IMR-90 (cell line): ENCODE measurements at regions not wholly inside any gene's neighbourhood (a gene's known extent, or its start where the extent isn't known, plus 50 kb on each side); places are given as distances from the start of the nearest gene placed in this dataset.
A peak's percentile ranks its signal among the peaks of the same experiment; 100 is the strongest.

Experiments used
- ATAC-seq: fragments of 200-7000 bp; cut with Tn5 transposase; 2 replicates; pipeline ENCODE4 v1.9.1; 2020; ENCODE audit warnings: low read depth, mild to moderate bottlenecking, moderate library complexity
- BruUV-seq: library from RNA; stranded (reverse); fragments of 400-500 nt; replicated peaks from 2 replicates; lab custom pipeline; 2021; lab: Mats Ljungman, UMichigan
- CTCF ChIA-PET: fragments of 300-600 bp; formaldehyde crosslinking; extraction: SDS; loops from one replicate; lab custom pipeline; 2021; ENCODE audit warnings: antibody characterized with exemption; lab: Yijun Ruan, JAX
- POLR2A ChIA-PET: fragments of 300-600 bp; sonication (Branson Sonifier 250); formaldehyde crosslinking; loops from one replicate; lab custom pipeline; 2022; ENCODE audit warnings: antibody characterized with exemption; ENCODE audit not compliant: unreplicated experiment; lab: Charles Lee
- DNase-seq: peaks from one replicate; pipeline ENCODE4 v3.0.0; 2013
- H2AFZ ChIP-seq: replicated peaks from 2 replicates; pipeline ENCODE3; 2013; ENCODE audit warnings: low read length, mild to moderate bottlenecking; ENCODE audit not compliant: poor library complexity
- H2AK5ac ChIP-seq: 2 replicates; pipeline ENCODE4 v1.6.1; 2013; ENCODE audit warnings: low read depth, low read length, inconsistent platforms
- H2AK9ac ChIP-seq: replicated peaks from 2 replicates; pipeline ENCODE3; 2013; ENCODE audit warnings: mild to moderate bottlenecking, low read depth, low read length, moderate library complexity; ENCODE audit not compliant: poor library complexity
- H2BK120ac ChIP-seq: 2 replicates; pipeline ENCODE4 v1.6.1; 2013; ENCODE audit warnings: low read depth, low read length, inconsistent platforms
- H2BK15ac ChIP-seq: 3 replicates; pipeline ENCODE4 v1.6.1; 2013; ENCODE audit warnings: low read depth, low read length, inconsistent platforms
- H2BK20ac ChIP-seq: 2 replicates; pipeline ENCODE4 v1.6.1; 2013; ENCODE audit warnings: low read depth, mild to moderate bottlenecking, inconsistent platforms, low read length, moderate library complexity
- H2BK5ac ChIP-seq: 2 replicates; pipeline ENCODE4 v1.6.1; 2013; ENCODE audit warnings: mild to moderate bottlenecking, low read depth, low read length, inconsistent platforms; ENCODE audit not compliant: poor library complexity, severe bottlenecking
- H3K14ac ChIP-seq: replicated peaks from 2 replicates; pipeline ENCODE4 v1.6.1; 2013; ENCODE audit warnings: low read depth, low read length, inconsistent platforms
- H3K18ac ChIP-seq: 2 replicates; pipeline ENCODE4 v1.6.1; 2013; ENCODE audit warnings: low read depth, low read length, control low read depth
- H3K23ac ChIP-seq: 2 replicates; pipeline ENCODE4 v1.6.1; 2013; ENCODE audit warnings: low read depth, low read length, inconsistent platforms
- H3K27ac ChIP-seq: 2 replicates; pipeline ENCODE4 v1.5.1; 2013; ENCODE audit warnings: mild to moderate bottlenecking, control low read depth, low read length; ENCODE audit not compliant: insufficient read depth
- H3K27me3 ChIP-seq: 2 replicates; pipeline ENCODE4 v1.6.1; 2013; ENCODE audit warnings: low read length; ENCODE audit not compliant: control insufficient read depth, insufficient read depth
- H3K36me3 ChIP-seq: 2 replicates; pipeline ENCODE4 v1.6.1; 2013; ENCODE audit warnings: low read length, mixed read lengths; ENCODE audit not compliant: control insufficient read depth, insufficient read depth
- H3K4ac ChIP-seq: 2 replicates; pipeline ENCODE4 v1.6.1; 2013; ENCODE audit warnings: low read depth, low read length, inconsistent platforms
- H3K4me1 ChIP-seq: 2 replicates; pipeline ENCODE4 v1.6.1; 2013; ENCODE audit warnings: low read length, mixed read lengths; ENCODE audit not compliant: control insufficient read depth, insufficient read depth
- H3K4me2 ChIP-seq: 2 replicates; pipeline ENCODE4 v1.6.1; 2013; ENCODE audit warnings: low read depth, mild to moderate bottlenecking, control low read depth, low read length, moderate library complexity
- H3K4me3 ChIP-seq: 2 replicates; pipeline ENCODE4 v1.5.1; 2013; ENCODE audit warnings: low read depth, mild to moderate bottlenecking, control low read depth, low read length, moderate library complexity; ENCODE audit not compliant: insufficient read depth
- H3K56ac ChIP-seq: 2 replicates; pipeline ENCODE4 v1.6.1; 2013; ENCODE audit warnings: low read length, inconsistent platforms; ENCODE audit not compliant: insufficient read depth; ENCODE audit errors: extremely low read depth
- H3K79me1 ChIP-seq, 2 experiments: 2 replicates each; pipeline ENCODE4 v1.6.1; 2013; ENCODE audit warnings: low read length in 2 of 2, inconsistent platforms in 1 of 2, low read depth in 1 of 2
- H3K9ac ChIP-seq: 2 replicates; pipeline ENCODE4 v1.6.1; 2013; ENCODE audit warnings: low read depth, low read length, control low read depth
- H3K9me1 ChIP-seq: 2 replicates; pipeline ENCODE4 v1.6.1; 2013; ENCODE audit warnings: low read length, inconsistent platforms; ENCODE audit not compliant: insufficient read depth
- H3K9me3 ChIP-seq: 2 replicates; pipeline ENCODE4 v1.6.1; 2013; ENCODE audit warnings: low read length; ENCODE audit not compliant: control insufficient read depth, insufficient read depth
- H4K20me1 ChIP-seq: 2 replicates; pipeline ENCODE4 v1.6.1; 2013; ENCODE audit warnings: low read length, inconsistent platforms; ENCODE audit not compliant: insufficient read depth
- H4K5ac ChIP-seq: 2 replicates; pipeline ENCODE4 v1.6.1; 2013; ENCODE audit warnings: mild to moderate bottlenecking, low read depth, low read length, control low read depth
- H4K8ac ChIP-seq, 2 experiments: 2 replicates each; pipeline ENCODE4 v1.6.1; 2013; ENCODE audit warnings: low read depth in 2 of 2, low read length in 2 of 2, control low read depth in 1 of 2, inconsistent platforms in 1 of 2
- H4K91ac ChIP-seq: 2 replicates; pipeline ENCODE4 v1.6.1; 2013; ENCODE audit warnings: low read depth, low read length, inconsistent platforms; ENCODE audit not compliant: insufficient read depth
- SMC3 ChIP-seq: fragments of 150-350 bp; IDR thresholded peaks from 2 replicates; pipeline ENCODE4 v1.6.1; 2016; ENCODE audit warnings: low read depth, mild to moderate bottlenecking, antibody characterized with exemption, low read length, moderate library complexity
- WGBS, 2 experiments: methylation state at CpG; one replicate each; pipeline versions ENCODE4 v1.1.5 to v1.1.7; 2013; ENCODE audit warnings: missing lambda C conversion rate in 2 of 2; ENCODE audit not compliant: insufficient read length in 1 of 2; ENCODE audit errors: extremely low coverage in 2 of 2; 5-methylcytosine and 5-hydroxymethylcytosine counted together
- dilution Hi-C: fragments of 300-500 bp; cut with HindIII; formaldehyde crosslinking; loops from one replicate; pipeline ENCODE4 v1.14.3; 2018; ENCODE audit warnings: low sequenced_read_pairs; ENCODE audit not compliant: unreplicated experiment
- in situ Hi-C: fragments of 300-500 bp; cut with MboI; formaldehyde crosslinking; loops from 3 replicates; pipeline ENCODE4 v1.14.3; 2019; ENCODE audit warnings: low sequenced_read_pairs, inconsistent platforms, mixed read lengths
- intact Hi-C: fragments of 100-400 bp; cut with micrococcal nuclease; formaldehyde crosslinking; loops from 2 replicates; pipeline ENCODE4 v1.10.0; 2022

- no peak overlapping the region for H3K4ac ChIP-seq
- no peak for TF ChIP-seq SMC3
- H2BK5ac ChIP-seq = no peak overlapping the region
- H2AK9ac ChIP-seq = no peak overlapping the region
- H3K27me3 ChIP-seq = no peaks in the 10 kb centered on the region
- H3K14ac ChIP-seq = no peak overlapping the region
- DNase-seq (no peak), ATAC-seq (peak; percentile 27; the same call in 1 of the 2 replicates)
- no peak overlapping the region for H2BK20ac ChIP-seq
- H3K18ac ChIP-seq = no peak overlapping the region
- H3K56ac ChIP-seq = no peak overlapping the region
- intact Hi-C loops = loop anchor here (5.0 kb wide), 1 partner anchor 45 kb away; no protein-coding TSS in a partner anchor
- no peaks in the 10 kb centered on the region for H3K9me1 ChIP-seq
- H4K20me1 ChIP-seq = no peaks in the 10 kb centered on the region
- no peak overlapping the region for H4K5ac ChIP-seq
- H3K36me3 ChIP-seq = no peaks in the 10 kb centered on the region
- no CpG with 5 or more reads among the region's 2 CpGs for WGBS, 2 experiments
- no peak overlapping the region for H2AK5ac ChIP-seq
- POLR2A ChIA-PET = interaction anchor here (0.6 kb wide), 1 partner anchor 9 kb away, joined by 3 read pairs; no protein-coding TSS in a partner anchor
- no peak overlapping the region for H3K4me2 ChIP-seq
- H3K4me1 ChIP-seq = 0 out of 2 replicates have a peak, but pooled peaks cover 2% of the 10 kb centered on the region
- H2BK15ac ChIP-seq = no peak overlapping the region
- no peak overlapping the region for H3K4me3 ChIP-seq
- no peak overlapping the region for H2BK120ac ChIP-seq
- no peak overlapping the region for H3K23ac ChIP-seq
- H3K9me3 ChIP-seq = no peaks in the 10 kb centered on the region
- H3K79me1 ChIP-seq = no peaks in the 10 kb centered on the region
- no peak overlapping the region for H4K8ac ChIP-seq
- in situ Hi-C loops = no loop called here
- BruUV-seq = no TSS peak
- no peak overlapping the region for H3K9ac ChIP-seq
- no peak overlapping the region for H2AFZ ChIP-seq
- CTCF ChIA-PET = no interaction called here
- no peak overlapping the region for H3K27ac ChIP-seq
- no peak overlapping the region for H4K91ac ChIP-seq
- dilution Hi-C loops = no loop called here
These were observed 213.8 kb downstream of the AHR start for GRCh38 chr7:17512181-17512675.
